Activated CD4-positive, alpha-beta T cell treated with anti-CD3 and anti-CD28 coated beads for 4 hours (primary cell): ENCODE measurements at regions not wholly inside any gene's neighbourhood (a gene's known extent, or its start where the extent isn't known, plus 50 kb on each side); places are given as distances from the start of the nearest gene placed in this dataset.
"Not testable (repeated sequence)": the region's sequence is repeated elsewhere in the genome, so short reads cannot be mapped to it uniquely, and the experiment has no call there.

Source experiments
- DNase-seq, 2 donors: peaks; one replicate each; pipeline ENCODE4 v3.0.0-alpha.2; 2020

DNA sequence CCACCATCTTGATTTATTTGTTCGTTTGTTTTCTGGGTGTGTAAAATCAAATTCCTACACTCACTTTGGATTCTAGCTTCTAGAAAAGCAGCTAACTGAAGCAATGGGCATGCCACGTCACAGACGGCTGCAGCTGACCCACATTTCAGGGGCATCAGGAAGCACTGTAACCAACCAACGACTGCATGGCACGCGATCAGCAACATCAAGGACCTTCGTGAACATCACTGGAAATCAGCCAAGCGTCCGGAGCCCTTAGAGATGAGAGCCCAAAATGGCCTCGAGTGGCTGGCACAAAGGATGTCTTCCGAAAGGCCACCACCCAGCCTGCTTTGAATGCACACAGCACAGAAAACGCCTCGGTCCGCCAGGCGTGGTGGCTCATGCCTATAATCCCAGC is 191.1 kb downstream of the OLFM1 start:
- DNase-seq: no peak

DNA sequence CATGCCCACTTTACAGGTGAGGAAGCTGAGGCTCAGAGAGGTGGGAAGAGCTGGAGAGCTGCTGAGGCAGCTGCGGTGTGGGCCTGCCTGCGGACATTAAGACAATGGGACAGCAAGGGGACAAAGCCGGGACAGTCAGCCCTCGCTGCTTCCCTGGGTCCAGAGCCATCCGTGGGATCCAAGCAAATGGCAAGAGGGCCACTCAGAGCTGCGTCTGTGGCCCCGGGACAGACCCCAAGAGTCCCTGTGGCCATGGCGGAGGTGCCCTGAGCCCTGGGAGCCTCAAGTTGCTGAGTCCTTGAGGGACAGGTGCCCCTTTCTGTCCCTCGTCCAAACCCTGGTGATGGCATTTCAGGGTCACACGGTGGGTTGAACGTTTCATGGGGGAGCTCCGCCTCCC is 191.9 kb downstream of the OLFM1 start:
- DNase-seq: no peak

DNA sequence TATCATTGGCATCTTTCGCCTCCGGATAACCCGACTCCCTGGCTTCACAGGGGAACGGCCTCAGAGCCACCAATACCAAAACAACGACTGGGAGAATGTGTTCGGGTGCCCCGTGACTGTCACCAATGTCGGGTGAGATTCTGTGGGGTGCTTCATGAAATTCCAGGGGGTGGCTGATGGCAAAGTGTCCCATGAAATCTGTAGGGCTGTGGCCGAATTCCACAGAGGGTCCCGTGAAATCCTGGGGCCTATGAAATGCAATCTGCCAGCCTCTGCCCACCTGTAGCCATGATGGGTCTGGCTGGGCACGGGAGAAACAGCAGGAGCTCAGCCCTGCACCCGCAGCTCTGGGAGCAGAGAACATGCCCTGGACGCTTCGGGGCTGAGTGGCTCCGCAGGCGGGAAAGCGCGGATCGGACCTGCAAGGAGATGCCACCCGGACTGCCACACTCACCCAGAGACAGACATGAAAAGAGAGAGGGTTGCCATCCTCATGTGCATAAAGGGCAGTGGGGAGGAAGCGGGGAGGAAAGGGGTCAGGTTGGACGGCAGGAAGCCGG is 192.4 kb downstream of the OLFM1 start:
- no peak for DNase-seq

DNA sequence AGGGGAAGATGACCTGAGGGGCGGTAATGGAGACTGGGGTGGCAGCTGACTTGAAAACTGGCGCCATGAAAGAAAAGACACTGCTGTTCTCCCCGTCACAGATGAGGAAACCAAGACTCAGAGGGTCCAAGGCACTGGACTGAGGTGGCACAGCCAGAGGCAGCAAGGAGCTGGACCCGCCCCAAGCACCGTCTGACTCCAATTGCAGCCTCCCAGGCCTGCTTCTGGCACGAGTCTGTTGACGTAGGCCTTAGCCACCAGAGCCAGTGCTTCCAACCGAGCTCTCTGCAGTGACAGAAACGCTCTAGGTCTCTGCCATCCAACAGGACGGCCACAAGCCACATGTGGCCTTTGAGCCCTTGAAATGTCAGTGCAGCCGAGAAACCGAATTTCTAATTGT is 193.2 kb downstream of the OLFM1 start:
- no peak for DNase-seq

DNA sequence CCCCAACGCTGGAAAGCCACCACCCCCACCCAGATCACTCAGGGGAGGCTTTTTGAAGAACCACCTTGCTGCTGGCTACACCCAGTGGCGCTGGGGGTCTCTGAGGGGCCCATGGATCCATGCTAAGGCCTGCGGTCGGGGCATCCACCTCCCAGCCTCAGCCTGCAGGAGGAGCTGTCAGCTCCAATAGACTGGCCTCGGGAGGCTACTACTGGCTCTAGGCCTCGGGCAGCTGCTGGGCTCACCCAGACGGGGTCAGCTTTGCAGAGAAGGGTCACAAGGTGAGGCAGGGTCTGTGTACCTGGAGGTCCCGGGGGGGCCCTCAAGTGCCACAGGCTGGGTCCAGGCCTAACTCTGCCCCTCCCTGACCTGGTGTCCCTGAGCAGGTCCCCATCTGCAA is 193.7 kb downstream of the OLFM1 start:
- DNase-seq: no peak

DNA sequence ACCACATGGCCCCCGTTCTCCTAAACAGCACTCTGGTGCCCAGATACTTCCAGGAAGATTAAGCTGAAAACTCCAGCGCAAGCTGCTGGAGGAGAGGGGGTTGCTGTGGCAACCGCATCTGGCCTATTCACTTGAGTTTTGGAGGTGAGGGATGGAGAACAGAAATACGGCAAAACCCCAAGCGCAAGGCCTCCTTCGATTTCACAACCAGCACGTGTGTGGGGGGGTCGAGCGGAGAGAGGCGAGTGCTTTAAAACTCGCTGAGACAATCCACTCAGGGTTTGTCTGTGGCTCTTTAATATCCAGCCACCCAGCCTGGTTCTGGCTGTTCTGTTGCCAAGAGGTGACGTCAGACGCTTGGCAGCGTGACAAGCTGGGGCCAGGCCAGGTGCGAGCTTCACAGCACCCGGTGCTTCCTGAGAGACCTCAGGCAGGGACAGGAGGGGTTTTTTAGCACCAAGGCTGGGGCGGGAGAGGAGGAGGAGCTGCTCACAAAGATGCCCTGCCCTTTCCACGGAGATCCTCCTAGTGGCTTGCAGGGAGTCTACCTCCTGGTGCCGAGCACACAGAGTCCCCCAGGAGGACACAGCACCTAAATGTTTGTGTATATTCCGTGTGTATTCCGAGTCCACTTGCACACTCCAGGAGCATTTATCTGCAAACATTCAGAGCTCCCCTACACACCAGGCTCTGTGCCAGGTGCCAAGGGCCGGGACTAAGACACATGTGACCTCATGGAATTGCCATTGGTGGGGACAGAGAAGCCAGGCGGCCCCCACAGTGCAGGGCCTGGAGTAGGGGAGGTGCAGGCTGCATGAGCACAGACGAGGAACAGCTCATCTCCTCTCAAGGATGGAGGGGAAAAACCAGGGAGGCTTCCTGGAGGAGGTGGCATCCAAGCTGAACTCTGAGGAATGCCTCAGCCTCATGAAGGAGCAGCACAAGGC is 194.6 kb downstream of the OLFM1 start:
- DNase-seq: no peak

DNA sequence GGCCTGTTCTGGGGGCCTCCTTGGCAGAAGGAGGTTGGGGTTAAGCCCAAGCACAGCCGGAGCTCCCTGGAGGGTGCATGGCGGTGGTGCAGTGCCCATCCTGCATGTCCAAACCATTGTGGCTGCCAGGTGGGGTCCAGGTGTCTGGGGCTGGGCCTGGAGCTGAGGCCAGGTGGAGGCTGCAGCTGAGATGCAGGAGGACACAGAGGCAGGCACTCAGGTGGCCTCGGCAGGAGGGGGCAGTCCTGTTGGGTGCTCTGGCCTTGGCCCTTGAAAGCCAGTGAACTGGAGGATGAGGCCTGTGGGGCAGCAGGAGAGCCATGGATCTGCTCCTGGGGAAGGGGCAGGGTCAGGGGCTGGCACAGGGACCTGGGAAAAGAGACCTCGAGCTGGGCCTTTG is 195.3 kb downstream of the OLFM1 start:
- DNase-seq: no peak

DNA sequence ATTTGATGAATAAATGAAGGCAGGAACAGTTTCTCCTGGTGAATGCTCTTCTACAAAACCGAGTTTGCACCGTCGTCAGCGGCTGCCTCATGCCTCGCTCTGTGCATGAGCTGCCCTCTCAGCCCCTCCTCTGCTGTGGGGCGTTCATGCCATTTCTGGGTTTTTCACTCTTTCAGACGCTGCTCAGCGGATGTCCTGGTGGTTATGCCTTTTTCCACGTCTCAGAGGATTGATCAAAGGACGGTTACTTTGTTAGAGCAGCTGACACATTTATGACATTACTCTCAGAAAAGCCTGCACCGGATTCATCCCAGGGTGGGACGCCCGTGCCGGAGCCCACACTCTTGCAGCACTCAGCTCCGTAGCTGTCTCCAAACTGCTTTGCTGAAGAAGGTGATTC is 195.9 kb upstream of the PPP1R26 start:
- DNase-seq: no peak

DNA sequence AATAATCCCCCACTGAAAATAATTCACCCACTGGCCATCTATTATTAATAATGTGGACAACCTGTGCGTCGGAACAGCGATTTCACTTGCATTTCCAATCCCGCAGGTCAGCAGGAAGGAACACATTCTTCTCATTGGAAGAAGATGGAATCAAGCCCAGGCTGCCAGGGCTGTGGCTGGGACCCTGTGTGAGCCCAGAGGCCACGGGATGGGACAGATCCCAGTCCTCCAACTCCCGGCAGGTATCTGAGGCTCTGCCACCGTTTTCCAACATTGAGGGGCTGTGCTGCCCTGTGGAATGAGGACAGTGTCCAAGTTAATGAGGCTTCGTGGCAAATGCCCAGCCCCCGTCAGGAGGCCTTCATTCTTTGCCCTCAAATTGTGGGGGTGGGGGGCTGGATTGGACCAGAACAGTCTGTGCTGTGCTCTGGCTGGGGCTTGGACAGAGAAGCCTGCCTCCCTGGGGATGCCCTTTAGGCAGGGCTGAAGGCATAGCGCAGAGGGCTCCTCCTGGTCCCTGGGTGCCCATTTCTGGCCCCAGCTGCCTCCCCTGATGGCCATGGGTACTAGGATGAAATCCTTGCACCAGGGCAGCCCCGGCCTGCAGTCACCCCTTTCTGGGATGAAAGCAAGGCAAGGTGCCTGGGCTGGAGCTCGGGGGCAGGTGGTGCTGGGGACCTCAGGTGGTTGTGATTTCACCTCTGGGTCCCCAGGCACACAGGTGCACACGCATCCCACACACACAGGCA is 195.0 kb upstream of the PPP1R26 start:
- no peak for DNase-seq

DNA sequence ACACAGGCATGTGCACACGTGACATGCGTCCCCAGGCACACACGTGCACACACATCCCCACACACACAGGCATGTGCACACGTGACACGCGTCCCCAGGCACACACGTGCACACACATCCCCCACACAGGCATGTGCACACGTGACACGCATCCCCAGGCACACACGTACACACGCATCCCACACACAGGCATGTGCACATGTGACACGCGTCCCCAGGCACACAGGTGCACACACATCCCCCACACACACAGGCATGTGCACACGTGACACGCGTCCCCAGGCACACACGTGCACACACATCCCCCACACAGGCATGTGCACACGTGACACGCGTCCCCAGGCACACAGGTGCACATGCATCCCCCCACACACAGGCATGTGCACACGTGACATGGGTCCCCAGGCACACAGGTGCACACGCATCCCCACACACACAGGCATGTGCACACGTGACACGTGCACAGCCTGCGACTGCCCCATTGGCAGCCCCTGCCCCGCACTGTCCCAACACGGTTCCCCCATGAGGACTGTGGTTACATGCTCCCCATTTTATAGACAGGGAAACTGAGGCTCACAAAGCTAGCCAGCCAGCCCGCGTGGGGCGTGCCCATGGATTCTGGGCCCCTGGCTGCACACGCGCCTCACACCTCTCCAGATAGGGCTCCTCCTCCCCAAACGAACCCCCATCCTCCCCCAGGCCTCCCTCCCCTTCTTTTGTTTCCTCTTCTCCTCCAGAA is 193.2 kb upstream of the PPP1R26 start:
- not testable (repeated sequence) for DNase-seq

DNA sequence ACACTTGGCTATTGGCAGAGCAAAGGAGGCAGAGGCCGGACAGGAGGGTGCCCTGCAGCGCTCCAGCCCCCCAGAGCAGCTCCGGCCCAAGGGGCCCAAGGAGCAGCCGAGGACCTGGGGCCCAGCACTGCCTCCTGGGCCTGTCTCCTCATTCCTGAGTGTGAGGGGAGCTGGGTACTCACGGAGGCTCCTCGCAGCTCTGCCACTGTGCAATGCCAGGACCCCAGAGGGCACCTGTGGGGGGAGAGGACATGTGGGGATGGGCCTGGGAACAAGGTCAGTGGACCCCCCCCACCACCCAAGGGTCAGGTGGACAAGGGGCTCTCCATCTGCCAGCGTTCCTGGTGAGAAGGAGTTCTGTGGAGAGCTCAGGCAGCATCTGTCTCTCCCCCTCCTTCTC is 192.6 kb upstream of the PPP1R26 start:
- no peak for DNase-seq

DNA sequence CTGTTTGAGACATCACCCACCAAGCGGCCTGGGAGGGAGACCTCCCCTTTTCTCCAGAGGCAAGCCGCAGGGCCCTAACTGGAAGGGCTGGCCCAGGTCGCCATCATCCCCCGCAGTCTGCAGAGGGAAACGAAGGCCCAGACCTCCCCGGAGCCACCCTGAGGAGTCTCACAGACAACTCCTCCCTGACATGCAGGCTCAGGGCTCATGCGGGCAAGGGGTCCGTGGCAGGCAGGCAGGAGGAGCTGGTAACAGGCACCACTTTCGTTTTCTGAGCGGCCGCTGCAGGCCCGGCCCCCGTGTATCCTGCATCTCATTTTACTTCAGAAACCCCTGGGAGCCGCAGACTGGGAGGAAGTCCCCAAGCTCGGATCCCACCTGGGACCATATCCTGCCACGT is 192.0 kb upstream of the PPP1R26 start:
- DNase-seq: no peak

DNA sequence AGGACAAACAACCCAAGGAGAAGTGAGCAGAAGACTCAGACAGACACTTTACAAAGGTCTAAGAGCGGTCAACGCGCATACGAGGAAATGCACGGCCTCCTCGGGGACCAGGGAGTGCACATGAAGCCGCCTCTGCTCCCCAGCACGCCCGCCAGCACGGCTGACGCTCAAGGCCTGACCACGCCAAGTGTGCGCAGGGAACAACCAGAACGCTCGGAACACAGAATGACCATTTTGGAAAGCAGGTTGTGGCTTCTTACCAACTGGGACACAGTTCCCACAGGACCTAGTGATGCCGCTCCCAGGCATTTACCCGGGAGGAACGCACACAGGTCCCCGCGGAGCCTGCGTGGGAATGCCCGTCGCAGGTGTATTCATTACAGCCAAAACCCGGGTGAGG is 191.5 kb upstream of the PPP1R26 start:
- DNase-seq: no peak

DNA sequence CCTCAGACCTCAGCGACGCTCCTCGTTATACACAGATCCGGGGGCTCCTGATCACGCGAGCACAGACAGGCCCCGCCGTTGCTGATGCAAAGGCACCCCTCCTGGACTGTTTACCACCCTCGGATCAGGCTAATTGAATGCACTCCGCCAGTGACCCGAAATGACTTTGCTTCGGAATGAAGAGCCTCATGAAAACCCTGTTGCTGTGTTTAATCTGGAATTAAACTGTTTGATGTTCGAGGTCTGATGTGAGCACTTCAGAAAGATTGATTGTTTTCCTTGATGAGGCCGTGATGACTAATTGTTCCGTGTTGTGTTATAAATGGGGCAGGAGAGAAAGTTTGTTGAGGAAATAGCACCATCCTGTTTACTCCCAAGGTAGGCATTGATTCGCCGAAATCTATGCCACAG is 190.5 kb upstream of the PPP1R26 start:
- DNase-seq: no peak

DNA sequence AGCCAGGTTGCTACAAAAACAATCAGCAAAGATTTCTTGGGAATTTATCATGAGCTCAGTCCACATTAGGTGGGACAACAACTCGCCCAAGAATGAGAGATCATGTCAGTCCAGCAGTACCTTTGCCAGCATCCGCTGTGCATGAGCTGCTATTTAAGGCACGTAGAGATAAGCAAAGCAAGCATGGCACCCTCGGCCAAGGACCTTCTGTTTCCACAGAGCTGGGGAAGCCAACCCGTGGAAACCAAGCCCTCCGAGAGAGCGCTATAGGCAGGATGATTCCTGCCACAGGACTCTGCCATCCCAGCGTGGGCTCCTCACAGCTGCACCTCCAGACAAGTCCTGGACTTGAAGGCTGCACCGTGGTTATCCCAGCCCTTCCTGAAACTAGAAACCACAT is 189.5 kb upstream of the PPP1R26 start:
- DNase-seq: no peak

DNA sequence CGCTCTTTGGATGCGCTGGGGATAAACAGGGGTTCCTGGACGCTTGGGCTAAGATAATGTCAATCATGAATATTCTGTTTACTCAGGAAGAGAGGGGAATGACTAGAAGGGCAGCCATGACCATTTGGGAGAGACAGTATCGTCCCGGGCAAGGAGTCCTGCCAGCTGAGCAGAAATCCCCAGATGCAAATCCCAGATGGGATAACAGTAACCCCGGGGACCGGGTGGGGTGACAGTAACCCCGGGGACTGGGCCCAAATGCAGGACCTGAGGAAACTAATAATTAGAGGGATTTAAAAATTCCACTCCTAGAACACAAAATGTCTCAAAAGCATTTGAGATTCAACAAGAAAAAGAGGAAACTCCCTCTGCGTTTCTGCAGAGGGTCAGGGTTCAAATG is 189.0 kb upstream of the PPP1R26 start:
- no peak for DNase-seq

DNA sequence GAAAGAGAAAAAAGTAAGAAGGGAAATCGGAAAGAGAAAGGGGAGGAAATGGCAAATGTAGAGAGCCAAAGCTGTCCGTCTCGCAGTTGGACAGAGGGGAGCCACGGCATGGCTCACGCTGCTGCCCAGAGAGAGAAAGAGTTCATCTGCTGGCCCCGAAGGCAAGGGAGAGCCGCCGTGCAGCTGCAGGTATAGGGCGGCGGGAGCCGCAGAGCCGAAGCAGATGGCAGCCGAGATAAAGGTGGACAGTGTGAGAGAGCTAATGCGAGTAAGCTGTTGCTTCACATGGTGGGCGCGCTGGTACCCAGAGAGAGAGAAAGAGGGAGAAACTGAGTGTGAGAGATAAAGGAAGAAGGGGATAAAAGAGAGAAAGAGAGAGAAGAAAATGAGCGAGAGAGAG is 188.4 kb upstream of the PPP1R26 start:
- DNase-seq: no peak

DNA sequence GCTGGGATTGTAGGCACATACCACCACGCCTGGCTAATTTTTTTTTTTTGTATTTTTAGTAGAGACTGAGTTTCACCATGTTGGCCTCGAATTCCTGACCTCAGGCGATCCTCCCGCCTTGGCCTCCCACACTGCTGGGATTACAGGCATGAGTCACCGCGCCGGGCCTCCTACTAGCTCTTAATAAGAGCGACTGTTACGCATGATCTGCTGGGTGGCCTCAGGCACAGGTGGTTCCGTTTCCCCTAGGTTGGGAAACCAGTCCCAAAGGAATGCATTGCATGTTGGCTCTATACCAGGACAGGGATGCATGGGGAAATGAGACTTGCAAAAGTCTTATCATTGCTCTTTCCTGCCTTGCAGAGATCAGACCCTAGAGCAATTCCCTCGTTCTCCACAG is 184.7 kb upstream of the PPP1R26 start:
- no peak for DNase-seq

DNA sequence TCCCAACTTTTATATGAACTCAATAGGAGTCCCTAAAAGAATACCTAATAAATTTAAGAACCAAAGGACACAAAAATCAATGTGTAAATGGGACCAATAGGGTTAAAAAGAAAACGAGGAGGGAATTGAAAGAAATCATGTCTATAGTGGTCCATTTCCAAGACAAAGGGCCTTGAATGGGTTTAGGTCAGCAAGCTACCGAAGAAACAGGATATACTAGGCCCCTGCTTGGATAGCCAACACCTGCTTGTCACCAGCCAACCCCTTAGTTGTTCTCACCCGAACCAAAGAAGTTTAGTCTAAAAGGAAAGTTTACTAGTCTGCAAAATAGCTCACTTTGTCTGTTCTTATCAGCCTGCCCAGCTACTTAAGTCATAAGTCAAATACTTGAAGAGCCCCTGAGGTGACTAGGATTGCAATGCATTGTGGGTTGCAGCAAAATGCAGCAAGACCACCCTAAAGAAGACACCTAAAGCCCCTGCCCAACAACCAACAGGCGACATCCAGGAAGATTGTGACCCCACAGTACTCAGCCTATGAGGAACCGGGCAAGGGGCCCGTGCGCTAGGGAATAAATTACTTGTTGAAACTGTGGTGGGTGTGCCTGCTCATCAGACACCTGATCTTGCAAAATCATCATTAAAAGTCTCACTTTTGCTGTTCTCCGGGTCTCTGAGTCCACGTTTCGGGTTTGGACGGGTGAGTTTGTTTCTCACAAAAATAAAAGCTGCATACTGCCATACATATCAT is 183.9 kb upstream of the PPP1R26 start:
- no peak for DNase-seq

DNA sequence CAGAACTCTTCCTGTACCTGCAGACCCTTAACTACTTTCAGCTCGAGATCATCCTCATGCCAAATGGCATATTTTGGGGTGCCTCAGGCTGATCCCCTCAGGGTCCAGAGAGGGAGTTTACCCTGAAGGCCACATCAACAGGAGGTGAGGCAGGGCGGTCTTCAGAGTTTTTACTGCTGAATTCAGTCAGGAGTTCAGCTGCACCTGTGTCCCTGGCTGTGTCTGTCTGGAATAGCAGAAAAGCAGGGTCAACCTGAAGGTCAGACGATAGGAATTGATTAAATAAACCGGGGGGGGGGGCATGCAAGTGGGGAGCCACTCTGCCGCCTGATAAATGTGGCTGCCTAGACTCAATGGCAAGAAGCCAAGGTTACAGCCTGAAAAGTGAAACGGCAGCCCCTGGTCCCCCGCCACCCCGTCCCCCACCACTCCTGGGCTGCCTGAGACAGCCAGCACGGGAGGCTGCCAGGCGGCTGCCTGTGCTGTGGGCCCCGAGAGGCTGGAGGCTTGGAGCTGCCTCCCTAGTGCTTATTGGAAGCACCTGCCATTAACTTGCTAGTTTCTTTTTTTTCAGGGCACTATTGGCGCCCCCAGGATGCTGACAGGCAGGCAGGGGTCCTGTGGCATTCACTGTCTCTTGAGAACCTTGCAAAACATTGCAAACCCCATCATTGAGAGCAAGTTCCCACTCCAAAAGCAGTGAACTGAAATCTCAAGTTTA is 182.7 kb upstream of the PPP1R26 start:
- DNase-seq: no peak

DNA sequence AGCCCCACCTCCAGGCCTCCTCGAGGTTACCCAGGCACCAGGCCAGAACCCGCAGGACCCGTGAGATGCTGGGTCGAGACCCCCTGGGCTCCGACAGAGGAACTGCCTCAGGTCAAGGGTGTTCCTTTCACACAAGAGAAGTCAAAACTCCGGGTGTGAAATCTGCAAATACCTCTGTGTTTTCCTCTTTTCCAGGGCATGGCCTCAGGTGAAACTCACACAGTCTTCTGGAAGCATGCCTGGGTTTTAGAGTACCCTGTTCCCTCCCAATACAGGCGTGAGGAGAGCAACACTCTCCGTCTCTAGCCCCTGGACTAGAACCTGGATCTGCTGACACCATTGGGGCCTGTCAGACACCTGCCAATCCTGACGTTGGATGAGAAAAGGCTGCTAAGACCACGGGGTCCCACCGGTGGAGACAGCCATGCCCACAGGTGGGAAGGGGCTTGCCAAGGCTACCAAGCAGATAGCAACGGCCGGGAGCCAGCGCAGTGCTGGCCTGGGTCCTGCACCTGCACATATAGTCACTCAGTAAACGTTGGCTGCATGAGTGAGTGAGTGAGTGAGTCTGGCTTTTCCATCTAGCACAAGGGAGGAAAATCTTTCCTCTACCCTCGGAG is 182.0 kb upstream of the PPP1R26 start:
- no peak for DNase-seq
